CD4-positive, alpha-beta T cell treated with Interleukin-2 at 100 ng/mL for 4 hours (primary cell): ENCODE measurements at regions not wholly inside any gene's neighbourhood (a gene's known extent, or its start where the extent isn't known, plus 50 kb on each side); places are given as distances from the start of the nearest gene placed in this dataset.
A peak's percentile ranks its signal among the peaks of the same experiment; 100 is the strongest.

Source experiments
- DNase-seq: peaks from one replicate; pipeline ENCODE4 v3.0.0-alpha.2; 2020; ENCODE audit warnings: low spot score

DNA sequence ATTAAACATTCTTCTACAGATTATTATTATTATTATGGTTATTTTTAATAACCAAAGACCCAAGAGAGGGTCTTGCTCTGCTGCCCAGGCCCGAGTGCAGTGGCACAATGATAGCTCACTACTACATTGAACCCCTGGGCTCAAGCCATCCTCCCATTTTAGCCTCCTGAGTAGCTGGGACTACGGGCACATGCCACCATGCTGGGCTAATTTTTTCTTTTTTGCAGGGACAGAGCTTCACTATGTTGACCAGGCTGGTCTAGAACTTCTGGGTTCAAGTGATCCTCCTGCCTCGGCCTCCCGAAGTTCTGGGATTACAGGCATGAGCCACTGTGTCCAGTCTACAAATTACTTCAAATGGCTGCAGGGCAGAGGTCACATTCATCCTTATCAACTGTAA, 179.8 kb downstream of the KCNRG start:
- DNase-seq, result no peak

DNA sequence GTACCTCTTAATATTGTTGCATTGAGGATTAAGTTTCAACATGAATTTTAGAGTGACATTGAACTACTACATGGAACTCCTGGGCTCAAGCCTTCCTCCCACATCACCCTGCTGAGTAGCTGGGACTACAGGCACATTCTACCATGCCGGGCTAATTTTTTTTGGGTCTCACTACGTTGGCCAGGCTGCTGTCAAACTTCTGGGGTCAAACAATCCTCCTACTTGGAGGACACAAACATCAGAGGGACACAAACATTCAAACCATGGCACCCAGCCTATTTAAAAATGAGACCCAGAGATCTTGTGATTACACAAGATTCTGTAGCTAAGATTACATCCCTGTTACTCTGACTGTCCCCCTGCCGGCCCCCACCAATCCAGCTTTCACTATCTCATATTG, 180.9 kb downstream of the KCNRG start:
- no peak for DNase-seq

DNA sequence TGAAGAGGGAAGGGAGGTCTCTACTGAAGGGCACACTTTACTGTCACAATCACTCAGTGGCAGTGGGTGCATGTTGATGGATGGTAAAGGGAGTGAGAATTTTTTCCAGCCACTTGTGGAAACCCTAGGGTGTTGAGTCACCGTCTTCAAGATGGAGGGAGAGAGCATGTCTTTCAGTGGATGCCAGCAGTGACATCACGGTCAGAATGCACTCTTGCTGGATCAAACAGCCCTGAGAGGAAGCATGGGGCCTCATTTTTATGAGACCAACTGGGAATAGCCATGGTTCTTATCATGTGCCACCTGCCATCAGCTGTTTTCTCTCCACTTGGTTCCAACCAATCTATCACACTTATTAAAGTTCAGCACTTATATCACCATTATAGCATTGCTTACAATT, 182.5 kb downstream of the KCNRG start:
- DNase-seq, result no peak

- DNase-seq, result no peak
Observed at GRCh38 chr13:50198508-50198907, 183.3 kb downstream of the KCNRG start.

- no peak for DNase-seq
Observed at GRCh38 chr13:50200569-50200968, 185.3 kb downstream of the KCNRG start.

DNA sequence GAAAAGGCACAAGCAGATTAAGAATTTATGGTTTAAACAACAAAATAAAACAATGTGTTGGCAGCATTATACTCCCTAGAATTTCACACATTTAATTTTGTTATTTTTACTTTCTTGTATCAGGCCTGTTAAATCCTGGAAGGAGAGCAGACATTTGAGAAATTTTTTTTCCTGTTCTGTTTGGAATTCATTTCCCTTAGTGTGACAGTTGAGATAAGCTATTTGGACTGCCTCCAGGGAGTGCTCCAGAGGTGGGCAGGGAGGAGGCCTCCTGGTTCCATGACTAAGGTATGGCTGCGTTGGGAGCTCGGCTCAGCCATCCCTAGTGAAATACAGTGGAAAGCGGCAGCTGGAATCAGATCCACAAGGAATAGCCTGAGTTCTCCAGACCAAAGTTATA, 185.7 kb downstream of the KCNRG start:
- DNase-seq, result no peak

GRCh38 chr13:50202485-50202884, 187.2 kb downstream of the KCNRG start:
- no peak for DNase-seq

- DNase-seq, result no peak
Observed at GRCh38 chr13:50203256-50203941, 188.2 kb downstream of the KCNRG start.

DNA sequence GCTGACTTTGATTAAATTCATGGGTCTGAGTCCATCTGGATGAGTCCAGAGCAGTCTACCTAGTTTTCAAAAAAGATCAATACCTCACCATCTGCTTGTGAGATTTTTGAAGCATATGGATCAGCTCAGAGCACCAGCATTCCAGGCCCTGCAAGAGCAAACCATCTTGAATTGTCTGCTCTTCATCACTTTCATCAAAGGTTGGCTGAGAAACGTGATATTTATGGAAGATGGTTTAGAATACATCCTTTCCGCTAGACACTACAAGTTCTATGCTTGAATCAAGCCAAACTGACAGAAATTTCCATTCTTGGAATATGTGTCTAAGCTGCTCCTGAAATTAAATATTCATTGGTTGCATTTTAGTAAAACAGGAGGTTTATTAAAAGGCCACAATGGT, 190.3 kb downstream of the KCNRG start:
- DNase-seq, result no peak

DNA sequence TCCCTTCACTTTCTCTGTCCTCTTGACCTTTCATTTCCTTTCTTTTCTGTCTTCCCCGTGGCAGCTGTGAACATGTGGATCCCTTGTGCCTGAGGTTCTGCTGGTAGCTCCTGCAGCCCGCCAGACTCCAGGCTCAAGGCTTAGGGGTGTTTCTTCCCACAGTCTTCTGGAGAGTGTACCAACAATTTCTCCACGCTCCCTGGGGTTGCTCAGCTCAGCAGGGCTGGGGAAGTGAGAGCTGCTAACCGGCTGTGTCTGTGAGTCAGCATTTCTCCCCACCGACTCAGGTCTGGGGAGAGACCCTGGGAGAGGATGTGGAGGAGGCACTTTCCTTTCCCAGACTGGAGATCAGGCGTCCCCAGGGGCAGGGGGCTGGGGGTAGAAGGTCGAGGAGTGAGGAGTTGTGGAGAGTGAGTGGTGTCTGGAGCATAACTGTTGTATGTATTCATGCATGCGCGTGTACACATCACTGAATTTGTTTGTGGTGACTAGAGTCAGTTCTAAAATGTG, 193.6 kb downstream of the KCNRG start:
- DNase-seq, result peak; percentile 15

GRCh38 chr13:50209631-50210030, 194.4 kb downstream of the KCNRG start:
- DNase-seq, result no peak

- no peak for DNase-seq
Observed at GRCh38 chr13:50213526-50213925, 198.3 kb downstream of the KCNRG start.

GRCh38 chr13:50214514-50214913, 199.3 kb downstream of the KCNRG start:
- DNase-seq, result peak; percentile 15

DNA sequence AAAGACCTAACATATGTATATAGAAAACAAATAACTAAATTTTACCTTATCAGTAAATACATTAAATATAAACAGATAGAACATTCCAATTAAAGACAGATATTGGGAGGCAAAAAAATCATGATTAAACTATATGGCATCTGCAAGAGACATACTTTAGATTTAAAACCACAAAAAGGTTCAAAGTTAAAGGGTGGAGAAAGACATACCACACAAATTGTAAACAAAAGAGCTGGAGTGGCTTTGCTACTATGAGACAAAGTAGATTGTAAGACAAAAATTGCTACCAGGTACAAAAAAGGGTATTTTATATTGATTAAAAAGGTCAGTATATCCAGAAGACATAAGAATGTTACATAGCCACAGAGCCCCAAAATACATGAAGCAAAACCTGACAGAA, 200.2 kb downstream of the KCNRG start:
- DNase-seq, result no peak

GRCh38 chr13:50219743-50220142, 204.5 kb downstream of the KCNRG start:
- no peak for DNase-seq

GRCh38 chr13:50220938-50221337, 205.7 kb downstream of the KCNRG start:
- DNase-seq, result no peak

GRCh38 chr13:50222569-50223332, 207.5 kb downstream of the KCNRG start:
- peak; percentile 45 for DNase-seq

- peak; percentile 44 for DNase-seq
Observed at GRCh38 chr13:50224534-50224933, 209.3 kb downstream of the KCNRG start.

DNA sequence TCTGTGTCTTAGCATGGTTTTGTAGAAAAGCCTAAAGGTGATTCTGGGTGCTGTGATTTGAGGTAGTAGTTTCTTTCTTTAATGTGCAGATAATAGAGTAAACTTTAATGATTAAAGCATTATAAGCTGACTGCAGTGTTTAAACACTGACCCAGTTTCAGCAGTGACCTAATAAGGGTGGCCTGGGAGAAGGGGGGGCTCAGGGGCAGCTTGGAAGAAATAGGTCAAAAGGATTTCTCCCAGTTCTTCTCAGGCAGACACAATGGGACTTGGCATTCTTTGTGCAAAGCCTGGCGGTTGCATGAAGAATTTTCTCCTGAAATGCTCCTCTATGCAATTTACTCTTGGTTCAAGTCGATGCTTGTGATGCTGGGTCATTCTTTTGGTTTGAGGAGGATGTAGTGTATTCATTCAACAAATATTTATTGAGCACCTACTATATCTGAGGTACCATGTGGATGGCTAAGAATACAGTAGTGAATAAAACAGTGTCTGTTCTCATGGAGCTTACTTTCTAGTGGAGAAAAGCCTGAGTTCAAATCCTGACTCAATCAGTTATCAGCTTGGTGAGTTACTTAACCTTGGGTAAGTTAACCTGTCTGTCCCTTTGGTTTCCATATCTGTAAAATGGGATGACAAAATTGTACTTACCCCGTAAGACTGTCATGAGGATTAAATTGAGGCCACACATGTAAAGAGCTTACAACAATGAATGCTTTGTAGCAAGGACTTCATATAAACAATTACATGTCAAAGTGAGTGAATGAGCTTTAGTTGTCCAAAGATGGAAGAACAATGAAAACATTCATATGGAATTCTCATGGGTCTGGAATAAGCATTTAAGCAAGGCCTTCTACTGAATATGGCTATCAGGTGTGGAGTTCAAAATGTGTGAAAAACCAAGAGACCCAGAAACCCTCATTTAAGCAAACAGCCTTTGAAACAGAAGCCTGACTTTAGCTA, 210.2 kb downstream of the KCNRG start:
- no peak for DNase-seq

DNA sequence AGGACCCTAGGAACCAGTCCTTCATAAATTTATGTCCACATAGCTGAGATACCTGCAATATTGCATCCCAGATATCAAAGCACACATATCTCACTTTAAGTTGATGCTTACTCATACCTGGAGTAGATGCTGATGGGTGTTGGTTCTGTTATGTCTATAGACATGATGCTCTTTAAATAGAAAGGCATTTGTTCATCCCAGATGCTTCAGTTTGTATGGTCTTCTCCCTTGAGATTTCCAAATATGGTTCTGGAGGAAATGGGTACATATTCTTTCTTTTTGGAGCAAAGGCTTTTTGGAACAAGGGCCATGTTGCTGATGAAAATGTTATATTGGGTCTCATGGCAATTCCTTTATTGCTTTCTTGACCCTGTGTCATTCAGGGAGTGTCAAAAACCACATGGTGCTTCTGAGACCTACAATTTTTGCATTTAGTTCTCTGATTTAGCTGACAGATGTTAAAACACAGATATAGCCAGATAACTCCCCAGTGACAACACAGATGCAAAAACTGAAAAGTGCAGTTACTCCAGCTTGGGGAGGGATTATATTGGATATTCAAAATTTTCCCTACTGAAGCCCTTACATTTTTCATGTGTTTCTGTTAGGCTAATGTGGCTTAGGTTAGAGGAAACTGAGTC, 211.4 kb downstream of the KCNRG start:
- DNase-seq, result no peak

DNA sequence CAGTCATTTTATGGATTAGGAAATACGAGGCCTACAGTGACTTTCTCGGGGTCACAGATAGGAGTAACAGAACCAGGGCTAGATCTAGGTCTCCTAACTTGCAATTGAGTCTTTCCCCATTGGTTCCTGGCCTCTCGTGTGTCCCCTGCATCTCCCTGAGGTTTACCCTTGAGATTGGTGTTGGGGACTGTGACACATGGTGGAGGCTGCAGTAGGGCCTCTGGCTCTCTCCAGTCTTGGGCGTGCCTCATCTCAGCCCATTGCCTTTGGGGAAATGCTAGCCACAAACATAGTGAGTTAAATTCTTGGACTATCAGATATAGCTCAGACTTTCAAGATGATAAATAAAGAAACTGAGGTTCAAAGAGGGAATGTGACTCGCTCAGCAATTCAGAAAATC, 212.1 kb downstream of the KCNRG start:
- DNase-seq, result no peak

DNA sequence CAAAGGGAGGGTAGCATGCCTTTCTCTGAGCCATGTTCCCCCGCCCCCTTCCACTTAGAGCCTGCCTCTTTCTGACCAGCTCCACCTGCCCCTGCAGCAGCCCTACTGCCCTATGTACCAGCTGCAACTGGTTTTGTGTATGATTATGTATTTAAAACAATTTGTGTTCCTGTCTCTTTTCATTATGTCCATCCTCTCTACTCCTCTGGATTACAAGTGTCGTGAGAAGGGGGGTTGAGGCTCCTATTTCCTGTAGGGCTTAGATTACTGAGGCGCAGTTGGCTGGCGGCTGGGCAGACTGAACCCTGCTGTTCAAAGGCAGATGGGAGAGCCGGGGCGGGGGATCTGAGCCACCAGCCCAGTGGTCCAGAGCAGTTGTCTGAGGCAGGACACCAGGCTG, 213.3 kb downstream of the KCNRG start:
- DNase-seq, result no peak
